Right lobe of liver (tissue), 4 donors: ENCODE measurements at regions not wholly inside any gene's neighbourhood (a gene's known extent, or its start where the extent isn't known, plus 50 kb on each side); places are given as distances from the start of the nearest gene placed in this dataset.
"Not testable (repeated sequence)": the region's sequence is repeated elsewhere in the genome, so short reads cannot be mapped to it uniquely, and the experiment has no call there.

Experiments used
- CTCF ChIP-seq, 4 donors: fragments of 200-600 bp in 3 of 4; fragments of 450-650 bp in 1 of 4; IDR thresholded peaks; one replicate each; pipeline versions ENCODE4 v1.5.1 to v1.8.0; 2016 to 2022; ENCODE audit warnings: antibody characterized with exemption in 4 of 4, mild to moderate bottlenecking in 2 of 4
- POLR2A ChIP-seq: fragments of 450-650 bp; IDR thresholded peaks from one replicate; pipeline ENCODE4 v1.6.1; 2017; ENCODE audit warnings: antibody characterized with exemption, mild to moderate bottlenecking
- donor health status: DM: no; HTN: no; CAD: no.
- donor health status: DM: no; HTN: no; CAD: no.
- donor health status: DM: no; HTN: yes; CAD: no.

GRCh38 chr3:110704332-110704731, 367.3 kb upstream of the NECTIN3 start:
- not testable (repeated sequence) for TF ChIP-seq POLR2A; CTCF (IDR thresholded peaks at IDR 0.05)
